Activated CD4-positive, CD25-positive, alpha-beta regulatory T cell treated with anti-CD3 and anti-CD28 coated beads, Interleukin-2, amount 50 U/mL, for 24 hours (primary cell): ENCODE measurements at regions not wholly inside any gene's neighbourhood (a gene's known extent, or its start where the extent isn't known, plus 50 kb on each side); places are given as distances from the start of the nearest gene placed in this dataset.
"Not testable (repeated sequence)": the region's sequence is repeated elsewhere in the genome, so short reads cannot be mapped to it uniquely, and the experiment has no call there.

Source experiments
- ATAC-seq, 2 donors: fragments of 150-1000 bp; cut with Tn5 transposase; one replicate each; pipeline ENCODE4 v1.10.0; 2021; ENCODE audit warnings: mild to moderate bottlenecking in 1 of 2, moderate library complexity in 1 of 2

DNA sequence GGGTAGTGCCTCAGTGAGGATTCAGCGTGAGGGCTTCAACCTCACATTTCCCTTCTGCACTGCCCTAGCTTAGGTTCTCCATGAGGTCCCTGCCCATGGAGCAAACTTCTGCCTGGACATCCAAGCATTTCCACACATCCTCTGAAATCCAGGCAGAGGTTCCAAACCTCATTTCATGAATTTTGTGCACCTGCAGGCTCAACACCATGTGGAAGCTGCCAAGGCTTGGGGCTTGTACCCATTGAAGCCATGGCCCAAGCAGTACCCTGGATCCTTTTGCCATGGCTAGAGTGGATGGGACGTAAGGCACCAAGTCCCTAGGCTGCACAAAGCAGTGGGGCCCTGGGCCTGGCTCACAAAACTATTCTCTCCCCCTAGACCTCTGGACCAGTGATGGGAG, 877.1 kb upstream of the KLHL1 start:
- no peak for ATAC-seq

GRCh38 chr13:70981219-70981618, 873.0 kb upstream of the KLHL1 start:
- ATAC-seq: not testable (repeated sequence)

DNA sequence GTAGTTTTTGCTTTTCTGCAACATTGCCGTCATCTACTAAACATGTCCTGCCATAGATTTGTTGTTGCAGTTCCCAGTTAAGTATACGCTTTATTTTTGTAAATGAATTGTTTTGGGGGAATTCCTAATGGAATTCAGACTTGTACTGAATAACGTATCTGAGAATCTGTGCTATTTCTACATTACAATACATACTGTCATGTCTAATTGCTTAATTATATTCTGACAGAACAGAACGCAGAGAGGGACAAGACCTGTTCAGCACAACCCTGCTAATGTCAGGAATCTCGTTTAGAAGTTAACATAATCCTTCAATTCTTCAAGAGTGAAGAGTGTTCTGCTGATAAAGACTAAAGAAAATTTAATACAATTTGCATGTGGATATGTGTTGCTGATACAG, 861.1 kb upstream of the KLHL1 start:
- no peak for ATAC-seq

GRCh38 chr13:70967564-70967963, 859.3 kb upstream of the KLHL1 start:
- no peak for ATAC-seq

DNA sequence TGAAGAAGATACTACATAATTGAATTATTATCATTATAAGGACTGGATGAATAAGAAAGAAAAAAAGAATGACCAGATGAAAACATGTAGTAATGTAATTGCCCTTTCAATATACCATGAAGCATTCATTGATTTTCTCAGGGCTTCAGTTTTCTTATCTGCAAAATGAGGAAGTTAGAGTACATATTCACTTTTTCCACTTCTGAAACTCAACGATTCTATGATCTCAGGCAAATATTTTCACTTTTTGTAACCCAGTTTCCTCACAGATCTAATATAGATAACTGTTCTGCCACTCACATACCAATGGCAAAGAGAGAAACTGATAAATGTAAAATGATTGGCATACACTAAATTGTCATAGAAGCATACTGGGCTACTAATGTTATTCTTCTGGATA, 856.6 kb upstream of the KLHL1 start:
- ATAC-seq: no peak

DNA sequence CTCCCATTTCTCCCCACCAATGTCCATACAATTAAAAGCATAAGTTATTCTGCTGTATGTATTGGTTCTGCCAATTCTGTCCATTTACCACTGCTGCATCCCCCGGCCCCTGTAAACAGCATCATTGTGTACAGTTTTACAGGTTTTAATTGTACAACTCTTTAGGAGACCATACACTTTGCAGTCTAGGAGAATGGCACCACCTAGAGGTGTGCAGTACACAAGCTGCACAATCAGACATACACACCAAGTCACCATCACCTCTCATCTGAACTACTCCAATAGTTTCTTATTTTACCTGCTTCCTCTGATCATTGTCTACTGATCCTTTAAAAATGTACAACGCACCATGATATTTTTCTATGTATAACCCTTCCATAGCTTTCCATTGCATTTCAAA, 855.9 kb upstream of the KLHL1 start:
- ATAC-seq: no peak

DNA sequence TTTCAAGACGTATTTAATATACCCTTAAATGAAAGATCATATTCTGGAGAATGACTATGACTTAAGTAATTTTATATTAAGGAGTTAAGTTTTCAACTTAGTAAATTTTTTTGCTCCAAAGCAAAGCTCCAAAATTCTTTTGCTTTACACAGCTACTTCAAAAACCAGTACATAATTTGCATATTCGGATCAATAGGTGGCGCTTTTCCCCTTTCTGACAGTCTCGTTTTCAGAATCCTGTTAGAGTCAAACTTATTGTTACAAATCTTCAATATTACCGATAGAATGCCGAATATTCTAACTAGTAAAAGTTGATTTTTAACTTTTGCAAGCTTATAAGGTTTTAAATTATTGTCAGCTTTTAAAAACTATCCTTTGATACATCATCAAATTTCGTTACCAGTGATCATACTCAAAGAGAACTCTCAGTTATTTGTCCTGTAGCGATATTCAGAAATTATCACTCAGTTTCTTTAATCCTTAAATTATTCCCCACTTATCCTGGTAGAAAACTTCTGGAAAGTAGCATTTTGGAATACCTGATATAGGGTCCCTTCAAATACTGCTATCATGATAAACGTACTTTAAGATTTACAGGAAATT, 852.7 kb upstream of the KLHL1 start:
- ATAC-seq: no peak

GRCh38 chr13:70959035-70959775, 851.0 kb upstream of the KLHL1 start:
- no peak for ATAC-seq

GRCh38 chr13:70955887-70956286, 847.6 kb upstream of the KLHL1 start:
- no peak for ATAC-seq

- no peak for ATAC-seq
Measured at GRCh38 chr13:70950664-70951063, 842.4 kb upstream of the KLHL1 start.

DNA sequence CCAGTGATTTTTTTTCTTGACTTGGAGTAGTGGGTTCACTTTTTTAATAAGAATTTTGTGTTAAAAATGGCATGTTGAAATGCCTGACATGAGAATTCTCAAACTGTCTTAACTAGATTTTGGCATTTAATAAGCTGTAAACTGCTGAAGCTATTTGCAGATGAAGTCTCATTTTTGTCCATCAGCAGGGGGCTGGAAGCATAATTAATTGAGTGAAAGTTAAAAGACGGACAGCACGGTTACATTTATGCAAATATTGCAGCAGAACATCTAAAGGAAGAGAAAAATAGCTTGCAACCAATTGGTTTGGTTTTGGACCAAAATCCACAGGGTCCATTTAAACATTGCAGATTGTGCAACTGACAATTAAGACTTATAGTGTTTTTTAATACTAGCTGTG, 837.3 kb upstream of the KLHL1 start:
- no peak for ATAC-seq

DNA sequence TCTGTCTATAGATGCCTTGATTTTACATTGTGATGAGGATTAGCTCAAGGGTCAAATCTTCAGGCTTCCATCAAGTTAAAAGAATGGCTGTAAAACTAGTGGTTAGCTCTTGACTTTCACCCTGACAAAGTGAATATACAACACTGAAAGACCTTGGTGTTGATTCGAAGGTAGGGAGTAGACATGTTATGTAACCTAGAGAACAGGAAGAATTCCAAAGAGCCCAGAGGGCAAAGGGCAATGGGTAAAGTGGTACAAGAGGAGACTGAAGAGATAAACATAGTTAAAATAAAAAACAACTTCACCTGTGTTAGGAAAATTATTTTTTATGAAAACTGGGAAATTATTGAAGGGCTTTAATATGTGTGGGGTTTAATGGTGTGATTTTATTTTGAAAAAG, 833.2 kb upstream of the KLHL1 start:
- no peak for ATAC-seq

DNA sequence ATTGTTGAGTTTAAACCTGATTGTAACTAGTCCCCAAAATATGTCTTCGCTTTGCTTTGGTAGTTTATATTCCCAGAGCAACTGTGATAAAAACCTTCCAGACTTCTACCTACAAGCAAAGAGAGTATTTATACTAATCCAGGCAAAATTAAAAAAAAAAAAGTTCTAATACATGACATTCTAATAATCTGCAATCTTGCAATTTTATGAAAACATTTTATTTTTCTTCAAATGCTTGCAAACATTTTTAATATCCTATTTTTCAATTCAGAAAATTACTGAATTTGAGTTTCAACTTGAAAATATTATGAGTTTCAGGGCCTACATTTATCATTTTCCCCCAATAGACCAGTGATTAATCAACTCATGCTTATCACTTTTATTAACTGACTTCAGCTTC, 830.2 kb upstream of the KLHL1 start:
- no peak for ATAC-seq

GRCh38 chr13:70932511-70932910, 824.3 kb upstream of the KLHL1 start:
- no peak for ATAC-seq

- no peak for ATAC-seq
Measured at GRCh38 chr13:70923863-70924752, 815.9 kb upstream of the KLHL1 start.

DNA sequence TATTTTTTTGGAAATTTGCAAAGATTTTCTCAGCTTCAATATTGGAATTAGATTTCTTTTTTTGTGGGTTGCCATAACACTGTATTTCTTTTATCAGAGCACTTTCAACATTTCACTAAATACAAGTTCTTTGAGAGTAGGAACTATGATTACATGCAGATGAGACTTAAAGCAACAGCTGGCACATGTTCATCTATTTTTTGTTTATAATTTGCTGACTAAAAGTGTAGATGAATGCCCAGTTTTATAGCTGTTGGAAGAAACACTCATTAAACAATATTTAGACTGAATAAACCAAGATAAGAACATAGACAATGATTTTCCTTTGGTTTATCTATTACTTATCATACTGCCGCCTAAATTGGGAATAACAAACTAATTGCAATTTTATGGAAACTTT, 803.0 kb upstream of the KLHL1 start:
- no peak for ATAC-seq

DNA sequence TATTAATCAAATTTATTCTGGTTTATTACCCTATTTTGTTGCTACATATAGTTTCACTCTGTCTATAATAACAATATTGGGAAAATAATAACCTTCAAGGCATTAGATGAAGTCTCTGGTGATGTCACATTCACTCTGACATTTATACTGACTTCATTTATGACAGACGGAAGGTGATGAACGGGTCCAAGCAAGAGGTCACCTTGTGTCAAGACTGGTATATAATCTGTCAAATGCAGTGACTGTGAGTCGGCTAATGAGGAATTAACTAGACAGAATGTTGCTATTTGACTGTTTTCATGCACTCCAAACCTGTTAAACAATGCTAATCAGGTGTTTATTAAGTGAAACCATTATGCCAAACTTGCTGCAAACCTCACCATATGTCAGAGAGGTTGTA, 800.5 kb upstream of the KLHL1 start:
- no peak for ATAC-seq

- ATAC-seq: no peak
Measured at GRCh38 chr13:70905035-70905434, 796.8 kb upstream of the KLHL1 start.

DNA sequence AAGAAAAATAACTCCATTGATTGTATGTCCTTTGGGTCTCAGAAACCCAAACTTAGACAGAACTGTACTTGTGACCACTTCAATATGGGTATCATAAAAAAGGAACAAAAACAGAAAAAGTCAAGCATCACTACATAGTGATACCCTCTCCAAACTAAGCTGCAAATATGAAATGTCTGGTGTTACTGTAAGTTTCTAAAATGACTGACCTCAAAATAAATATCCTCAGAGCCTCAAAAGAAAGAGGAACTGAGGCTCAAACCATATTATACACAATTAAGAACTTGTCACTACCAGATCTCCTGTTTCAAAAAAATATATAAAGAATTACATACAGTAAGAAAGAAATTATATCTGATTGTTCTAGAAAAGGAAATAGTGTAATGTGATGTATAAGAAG, 787.9 kb upstream of the KLHL1 start:
- no peak for ATAC-seq

DNA sequence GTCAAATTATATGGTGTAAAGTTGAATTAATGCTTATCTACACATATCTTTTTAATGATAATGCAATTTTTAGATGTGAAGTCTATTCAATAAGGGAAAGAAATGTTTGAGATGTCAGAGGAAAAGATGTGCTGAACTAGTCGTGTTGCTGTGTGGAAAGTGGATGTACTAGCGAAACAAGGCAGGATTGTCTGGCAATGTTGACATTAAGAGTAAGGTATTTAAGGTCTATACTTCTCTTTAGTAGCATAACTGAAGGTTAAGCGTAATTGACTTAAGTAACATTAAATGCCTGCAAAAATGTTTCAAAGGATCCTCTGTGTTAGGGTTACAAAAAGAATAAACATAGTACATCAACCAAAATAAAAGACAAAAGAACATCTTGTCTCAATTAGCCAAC, 787.3 kb upstream of the KLHL1 start:
- no peak for ATAC-seq

DNA sequence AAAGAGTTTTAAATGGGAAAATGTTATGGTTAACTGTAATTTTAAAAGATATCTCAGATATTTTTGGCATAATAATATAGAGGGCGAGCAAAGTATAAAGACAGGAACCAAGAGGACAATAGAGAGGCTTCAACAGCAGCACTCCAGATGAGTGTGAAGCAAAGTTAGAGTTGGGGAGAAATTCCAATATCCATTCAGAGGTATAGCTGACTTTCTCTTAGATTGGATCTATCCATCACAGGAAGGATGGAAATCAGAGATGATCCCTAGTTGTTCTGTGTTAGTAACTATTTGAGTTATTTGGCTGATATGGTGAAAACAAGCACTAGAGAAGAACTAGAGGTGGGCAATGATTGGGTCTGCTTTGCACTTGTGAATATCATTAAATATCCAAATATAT, 786.0 kb upstream of the KLHL1 start:
- ATAC-seq: no peak

GRCh38 chr13:70893832-70894231, 785.6 kb upstream of the KLHL1 start:
- no peak for ATAC-seq

DNA sequence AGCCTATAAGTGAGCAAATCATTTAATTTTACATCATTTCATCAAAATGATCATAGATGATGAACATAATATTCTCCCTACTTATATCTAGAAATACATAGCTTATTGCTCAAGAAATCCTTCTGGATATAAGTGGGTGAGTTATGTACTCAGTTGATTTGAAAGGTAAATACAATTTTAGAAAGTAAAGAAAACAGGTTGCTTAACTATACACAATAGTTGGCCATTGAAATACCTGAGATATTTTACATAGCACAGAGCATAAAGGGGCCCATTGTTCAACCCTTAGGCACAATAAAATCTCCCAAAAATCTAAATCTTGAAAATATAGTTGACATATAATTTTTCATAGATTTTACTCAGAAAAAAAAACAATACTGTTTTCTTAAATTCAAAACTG, 782.0 kb upstream of the KLHL1 start:
- no peak for ATAC-seq

GRCh38 chr13:70889163-70889562, 780.9 kb upstream of the KLHL1 start:
- ATAC-seq: no peak
